NCI-H1930 (cell line): ENCODE measurements at regions not wholly inside any gene's neighbourhood (a gene's known extent, or its start where the extent isn't known, plus 50 kb on each side); places are given as distances from the start of the nearest gene placed in this dataset.

Experiments used
- DNase-seq, 2 experiments: peaks; one replicate each; lab custom pipeline; 2025; lab: John Stamatoyannopoulos, UW

DNA sequence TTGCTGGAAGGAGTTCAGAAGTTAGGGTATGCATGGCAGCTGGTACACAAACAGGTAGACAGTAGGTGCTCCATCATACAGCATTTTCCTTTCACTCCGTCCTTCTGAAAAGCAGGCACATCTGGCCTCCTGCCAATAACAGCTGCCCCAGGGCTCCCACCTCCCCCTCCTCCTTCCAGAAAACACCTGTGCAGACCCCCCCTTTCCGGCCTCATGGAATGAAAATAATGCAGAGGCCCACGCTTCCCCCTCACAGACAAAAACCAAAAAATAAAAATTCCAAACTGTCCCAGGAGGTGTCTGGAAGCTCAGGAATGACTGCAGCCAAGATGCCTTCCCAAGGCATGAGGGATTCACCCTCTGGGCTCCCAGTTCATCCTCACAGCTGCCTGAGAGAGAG is 185.5 kb downstream of the MN1 start:
- DNase-seq, result no peak

DNA sequence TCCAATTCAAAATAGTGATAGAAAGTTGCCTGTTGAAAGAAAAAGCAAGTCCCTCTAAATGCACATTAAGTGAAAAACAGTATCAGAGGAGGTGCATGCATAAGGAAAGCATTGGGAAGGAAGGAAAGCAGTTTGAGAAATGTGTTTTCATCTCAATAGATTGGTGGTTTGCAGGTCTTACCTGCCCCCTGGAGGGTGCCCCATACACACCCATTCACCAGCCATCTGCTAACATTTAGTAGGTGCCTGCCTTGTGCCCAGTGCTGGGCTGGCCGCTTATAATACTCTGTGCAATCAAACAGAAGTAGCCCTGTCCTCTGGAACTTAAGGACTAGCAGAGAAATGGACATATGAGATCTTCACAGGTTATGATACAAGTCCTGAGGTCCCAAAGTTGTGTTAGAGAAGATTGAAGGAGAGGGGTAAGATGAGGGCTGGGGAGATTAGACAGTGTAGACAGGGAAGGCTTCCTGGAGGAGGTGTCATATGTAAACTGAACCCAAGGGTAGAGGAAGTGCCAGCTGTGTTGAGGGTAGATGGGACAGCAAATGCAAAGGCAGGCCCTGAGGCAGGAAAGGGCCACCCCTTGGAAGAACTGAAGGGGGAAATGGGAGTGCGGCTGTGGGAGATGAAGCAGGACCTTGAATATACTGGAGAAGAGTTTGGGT is 184.2 kb downstream of the MN1 start:
- DNase-seq, result no peak

DNA sequence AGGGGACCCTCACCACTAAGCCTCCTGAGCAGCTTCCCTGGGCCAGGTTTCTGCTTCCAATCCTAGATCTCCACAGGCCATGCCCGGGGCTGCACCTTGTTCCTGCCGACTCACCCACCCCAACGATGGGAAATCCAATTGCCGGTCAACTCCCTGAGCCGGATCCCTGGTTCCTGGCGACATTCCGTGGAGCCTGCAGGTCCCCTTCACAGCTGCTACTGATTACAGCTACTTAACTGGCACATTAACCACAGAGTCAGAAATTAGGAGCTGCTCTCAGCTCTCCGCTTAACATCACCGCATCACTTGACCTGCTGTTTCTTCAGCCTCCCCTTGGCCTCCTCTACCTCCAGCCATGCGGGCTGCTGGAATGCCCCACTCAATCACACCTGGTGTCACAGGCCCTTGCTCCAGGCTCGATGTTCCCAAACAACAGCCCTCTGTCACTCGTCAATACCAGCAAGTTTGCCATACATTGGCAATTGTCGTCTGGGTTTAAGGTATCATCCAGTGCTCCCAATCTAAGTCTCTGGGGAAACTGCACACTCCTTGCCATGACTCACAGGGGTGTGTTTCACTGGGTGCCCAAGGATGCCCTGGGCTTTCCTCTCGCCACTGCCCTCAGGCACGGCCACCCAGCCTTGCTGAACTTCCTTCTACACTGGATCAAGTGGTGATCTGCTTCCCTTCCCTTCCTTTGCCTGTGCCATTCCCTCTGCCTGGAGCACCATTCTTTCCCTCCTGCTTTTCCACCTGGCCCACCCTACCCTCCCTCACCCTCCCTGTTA is 181.0 kb downstream of the MN1 start:
- DNase-seq, result no peak

DNA sequence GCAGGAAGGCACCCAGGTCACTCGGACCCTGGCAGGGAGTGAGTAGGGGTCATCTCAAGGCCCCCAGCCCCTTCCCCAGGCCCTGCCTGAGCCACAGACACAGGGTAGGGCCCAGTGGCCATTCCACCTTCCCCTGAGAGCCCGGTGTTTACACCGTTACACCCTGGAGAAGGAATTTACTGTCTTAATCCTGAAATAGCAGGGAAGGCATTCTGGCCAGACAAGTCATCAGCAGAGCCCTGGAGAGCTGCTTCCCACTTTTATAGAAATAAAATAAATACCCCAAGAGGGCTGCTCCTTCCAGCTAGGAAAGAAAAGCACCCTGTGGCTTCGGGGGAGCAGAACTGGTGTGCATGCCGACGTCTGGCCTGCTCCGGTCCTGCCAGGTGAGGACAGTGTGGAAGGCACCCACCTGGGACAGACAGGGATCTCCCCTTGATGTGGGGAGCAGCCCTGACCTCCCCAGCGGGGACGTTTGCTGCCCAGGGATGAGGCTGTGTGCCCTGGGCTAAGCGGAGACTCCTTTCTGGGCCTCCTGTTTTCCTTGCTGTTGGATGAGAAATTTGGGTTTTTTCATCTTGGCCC is 180.0 kb downstream of the MN1 start:
- no peak for DNase-seq

DNA sequence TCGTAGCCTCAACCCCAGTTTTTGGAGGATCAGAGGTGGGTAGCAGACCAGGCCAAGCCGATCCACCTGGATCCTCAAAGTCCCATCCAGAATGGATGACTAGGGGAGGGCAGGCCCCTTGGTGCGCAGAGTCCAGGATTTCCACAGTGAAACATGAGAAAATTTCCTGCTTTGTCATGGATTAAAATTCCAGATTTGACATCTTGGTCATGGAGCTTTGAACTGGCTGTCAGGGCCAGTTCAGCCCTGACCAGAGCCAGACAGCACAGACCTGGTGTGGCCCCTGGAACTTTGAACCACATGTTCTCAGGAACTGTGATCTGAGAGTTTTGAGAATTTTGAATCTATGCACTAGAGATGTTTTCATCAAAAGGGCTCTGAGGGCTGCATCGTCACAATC is 177.5 kb downstream of the MN1 start:
- no peak for DNase-seq

DNA sequence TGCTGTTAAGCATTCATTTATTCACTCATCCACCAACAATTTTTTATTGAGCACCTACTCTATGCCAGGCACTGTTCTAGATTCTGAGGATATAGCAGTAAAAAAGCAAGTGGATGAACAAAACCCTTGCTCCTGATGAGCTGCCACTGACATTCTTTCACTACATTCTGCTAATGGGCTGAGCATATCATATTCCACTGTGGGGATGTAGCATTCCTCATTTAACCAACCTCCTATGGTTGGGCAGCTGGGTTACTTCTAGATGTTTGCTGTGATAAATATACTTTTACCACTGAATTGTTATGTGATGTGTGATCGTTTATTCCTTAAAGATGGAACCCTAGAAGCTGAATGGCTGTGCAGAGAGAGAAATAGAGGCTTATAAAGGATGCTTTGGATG is 176.9 kb downstream of the MN1 start:
- no peak for DNase-seq

DNA sequence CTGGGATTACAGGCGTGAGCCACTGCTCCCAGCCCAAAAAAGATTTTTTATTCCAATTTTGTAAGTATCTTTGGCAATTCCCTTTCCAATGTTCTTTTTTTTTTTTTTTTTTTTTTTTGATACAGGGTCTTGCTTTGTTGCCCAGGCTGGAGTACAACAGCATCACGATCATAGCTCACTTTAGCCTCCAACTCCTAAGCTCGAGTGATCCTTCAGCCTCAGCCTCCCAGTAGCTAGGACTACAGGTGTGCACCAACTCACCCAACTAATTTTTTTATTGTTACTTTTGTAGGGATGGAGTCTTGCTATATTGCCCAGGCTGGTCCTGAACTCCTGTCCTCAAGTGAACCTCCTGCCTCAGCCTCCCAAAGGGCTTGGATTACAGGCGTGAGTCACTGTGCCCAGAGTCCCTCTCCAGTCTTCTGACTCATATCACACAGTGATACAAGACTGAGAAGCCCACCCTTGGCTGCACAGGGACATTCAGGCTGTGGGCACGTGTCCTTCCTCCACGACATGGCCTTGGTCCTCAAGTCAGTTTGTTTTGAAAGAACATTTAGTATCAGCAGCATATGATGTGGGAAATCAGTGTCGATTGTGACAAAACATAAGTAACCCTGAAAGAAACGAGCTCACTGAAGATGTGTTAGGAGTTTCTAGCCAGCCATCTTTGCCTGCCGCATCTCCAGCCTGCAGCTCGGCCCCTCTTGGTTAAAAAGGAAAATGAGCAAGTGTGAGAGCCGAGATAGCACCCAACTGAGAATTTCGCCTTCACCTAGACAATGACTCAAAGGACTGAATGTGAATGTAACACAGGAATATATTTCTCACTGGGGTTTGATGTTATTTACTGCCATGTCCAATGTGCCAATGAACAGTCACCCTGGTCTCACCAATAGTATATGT is 175.5 kb downstream of the MN1 start:
- DNase-seq, result no peak

DNA sequence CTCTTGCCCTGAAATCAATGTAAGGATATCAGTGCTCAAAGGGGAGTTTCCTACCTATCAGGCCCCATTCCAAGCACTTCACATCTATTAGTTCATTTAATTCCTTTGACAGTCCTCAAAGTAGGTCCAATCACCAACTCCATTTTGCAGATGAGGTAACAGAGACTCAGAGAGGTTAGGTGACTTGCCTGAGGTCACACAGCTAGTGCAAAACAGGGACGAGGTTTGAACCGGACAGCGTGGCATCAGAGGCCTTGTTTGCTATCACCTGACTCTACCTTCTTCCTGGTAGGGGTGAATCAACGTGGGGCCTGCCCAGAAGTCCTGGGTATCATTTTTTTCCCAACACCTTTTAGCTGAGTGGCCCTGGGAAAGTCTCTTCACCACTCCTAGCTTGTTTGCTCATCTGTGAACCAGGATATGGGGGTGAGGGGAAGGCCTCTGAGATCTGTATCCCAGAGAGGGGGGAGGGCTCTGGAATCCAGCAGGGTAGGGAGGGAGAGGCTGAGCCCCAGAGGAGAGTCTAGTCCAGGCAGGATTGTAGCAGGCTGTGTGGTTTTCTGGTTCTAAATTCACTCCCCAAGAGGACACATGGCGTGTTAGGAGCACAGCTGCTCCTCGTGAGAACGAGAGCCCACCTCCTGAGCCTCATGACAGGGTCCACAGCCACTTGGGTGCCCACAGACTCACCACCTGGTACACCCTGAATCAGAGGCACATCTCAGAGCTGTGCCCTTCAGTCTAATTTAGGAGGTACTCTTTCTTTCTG is 174.7 kb downstream of the MN1 start:
- DNase-seq, result no peak

DNA sequence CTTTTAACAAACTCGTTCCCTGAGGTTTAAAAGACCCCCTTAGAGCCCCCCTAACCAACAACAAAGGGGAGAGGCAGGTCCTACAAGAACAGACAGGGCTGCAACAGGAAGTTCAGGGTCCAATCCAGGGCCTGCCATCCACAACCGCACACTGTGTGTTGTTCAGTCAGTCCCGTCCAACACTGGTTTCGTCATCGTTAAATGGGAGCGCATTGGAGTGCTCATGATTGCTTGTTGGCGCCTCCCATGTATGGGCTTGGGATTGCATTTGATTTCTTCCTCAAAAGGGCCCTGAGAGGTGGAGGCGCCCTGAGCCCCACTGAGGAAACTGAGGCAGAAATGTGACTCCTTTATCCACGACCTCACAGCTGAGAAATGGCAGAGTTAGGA is 174.1 kb downstream of the MN1 start:
- no peak for DNase-seq

DNA sequence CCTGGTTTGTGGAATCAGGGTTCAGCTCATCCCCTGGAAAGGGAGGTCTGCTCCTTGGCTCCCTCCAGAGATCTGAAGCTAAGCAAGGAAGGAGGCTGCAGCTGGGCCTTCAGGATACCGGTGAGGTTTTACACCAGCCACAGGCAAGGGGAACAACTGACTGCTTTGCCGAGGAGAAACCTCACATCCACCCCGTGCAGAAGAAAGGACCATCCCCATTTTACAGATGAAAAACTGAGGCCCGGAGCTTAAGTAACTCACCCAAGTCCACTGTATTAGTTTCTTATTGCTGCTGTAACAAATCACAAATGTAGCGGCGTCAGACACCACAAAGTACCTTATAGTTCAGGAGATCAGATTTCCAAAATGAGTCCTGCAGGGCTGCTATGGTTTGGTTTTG is 173.7 kb downstream of the MN1 start:
- DNase-seq, result no peak

DNA sequence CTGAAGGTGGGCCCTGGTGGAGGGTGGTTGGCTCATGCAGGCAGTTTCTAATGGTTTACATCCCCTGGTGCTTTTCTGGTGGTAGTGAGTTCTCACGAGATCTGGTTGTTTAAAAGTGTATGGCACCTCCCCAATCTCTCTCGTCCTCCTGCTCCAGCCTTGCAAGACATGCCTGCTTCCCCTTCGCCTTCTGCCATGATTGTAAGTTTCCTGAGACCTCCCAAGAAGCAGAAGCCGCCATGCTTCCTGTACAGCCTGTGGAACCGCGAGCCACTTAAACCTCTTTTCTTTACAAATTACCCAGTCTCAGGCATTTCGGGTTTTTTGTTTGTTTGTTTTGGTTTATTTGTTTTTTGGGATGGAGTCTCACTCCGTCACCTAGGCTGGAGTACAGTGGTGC is 173.2 kb downstream of the MN1 start:
- DNase-seq, result no peak

DNA sequence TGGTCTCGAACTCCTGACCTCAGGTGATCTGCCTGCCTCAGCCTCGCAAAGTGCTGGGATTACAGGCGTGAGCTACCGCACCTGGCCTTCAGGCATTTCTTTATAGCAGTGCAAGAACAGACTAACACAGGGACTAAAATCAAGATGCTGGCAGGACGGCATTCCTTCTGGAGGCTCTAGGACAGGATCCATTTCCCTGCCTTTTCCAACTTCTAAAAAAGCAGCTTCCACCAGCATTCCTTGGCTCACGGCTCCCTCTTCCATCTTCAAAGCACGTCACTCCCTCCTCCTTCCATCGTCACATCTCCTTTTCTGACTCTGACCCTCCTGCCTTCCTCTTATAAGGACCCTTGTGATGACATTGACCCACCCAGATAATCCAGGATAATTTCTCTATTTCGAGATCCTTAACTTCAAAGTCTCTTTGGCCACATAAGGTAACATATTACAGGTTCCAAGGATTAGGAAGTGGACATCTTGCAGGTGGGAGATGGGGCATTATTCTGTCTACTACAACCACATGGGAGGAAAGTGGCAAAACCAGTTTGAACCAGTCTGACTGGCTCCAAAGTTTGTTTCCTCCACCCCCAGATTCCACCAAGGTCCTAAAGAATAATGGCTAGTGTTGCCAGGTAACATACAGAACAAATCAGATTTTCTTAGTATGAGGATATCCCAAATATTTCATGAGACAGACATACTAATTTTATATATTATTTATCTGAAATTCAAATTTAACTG is 172.5 kb downstream of the MN1 start:
- no peak for DNase-seq

DNA sequence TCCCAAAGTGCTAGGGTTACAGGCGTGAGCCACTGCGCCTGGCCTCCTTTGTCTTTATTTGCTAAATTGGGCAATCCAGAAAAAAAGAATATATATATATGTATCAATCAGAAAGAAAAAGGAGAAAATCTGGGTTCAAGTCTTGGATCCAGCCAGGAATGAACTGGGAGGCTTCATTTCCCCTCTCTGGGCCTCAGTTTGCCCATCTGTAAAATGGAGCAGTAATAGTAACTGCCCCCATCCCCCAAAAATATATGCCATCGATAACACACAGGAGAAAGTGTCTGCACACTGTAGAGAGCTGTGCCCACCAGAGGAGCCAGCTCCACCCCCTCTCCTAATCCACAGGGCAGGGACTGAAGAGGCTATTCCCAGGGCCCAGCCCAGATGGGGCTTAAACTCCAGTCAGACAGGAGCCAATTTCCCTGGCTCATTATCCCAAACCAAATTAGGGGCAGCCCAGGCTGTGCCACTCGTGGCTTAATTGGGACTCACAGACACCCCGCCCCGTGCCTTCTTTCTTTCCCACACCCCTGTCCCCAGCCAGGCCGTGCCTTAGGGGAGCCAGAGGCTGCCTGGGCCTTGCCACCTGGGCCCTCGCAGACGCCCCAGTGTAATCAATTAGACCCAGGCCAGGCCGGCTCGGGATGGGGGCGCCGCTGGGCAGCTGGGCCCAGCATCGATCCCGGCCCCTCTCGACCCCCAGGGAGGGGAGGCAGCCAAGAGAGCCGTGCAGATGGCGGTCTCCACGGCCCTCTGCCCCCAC is 171.5 kb downstream of the MN1 start:
- DNase-seq, result no peak

DNA sequence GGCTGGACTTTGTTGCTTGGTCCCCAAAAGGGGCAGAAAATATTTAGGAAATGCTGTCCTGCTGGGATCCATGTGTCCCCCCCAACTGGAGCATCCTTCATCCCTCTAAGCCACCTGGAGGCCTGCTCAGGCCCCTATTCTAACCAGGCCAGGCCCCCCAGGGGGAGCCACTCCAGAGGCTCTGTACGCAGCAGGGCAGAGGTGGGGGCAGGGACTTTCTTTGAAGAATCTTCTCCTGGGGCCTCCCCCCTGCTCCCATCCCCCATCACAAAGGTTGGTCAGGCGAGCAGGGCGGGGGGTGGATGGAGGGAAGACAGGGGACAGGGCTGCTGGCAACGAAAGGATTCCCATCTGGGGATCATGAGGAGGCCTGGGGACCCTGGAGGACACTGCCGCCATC is 170.8 kb downstream of the MN1 start:
- no peak for DNase-seq

DNA sequence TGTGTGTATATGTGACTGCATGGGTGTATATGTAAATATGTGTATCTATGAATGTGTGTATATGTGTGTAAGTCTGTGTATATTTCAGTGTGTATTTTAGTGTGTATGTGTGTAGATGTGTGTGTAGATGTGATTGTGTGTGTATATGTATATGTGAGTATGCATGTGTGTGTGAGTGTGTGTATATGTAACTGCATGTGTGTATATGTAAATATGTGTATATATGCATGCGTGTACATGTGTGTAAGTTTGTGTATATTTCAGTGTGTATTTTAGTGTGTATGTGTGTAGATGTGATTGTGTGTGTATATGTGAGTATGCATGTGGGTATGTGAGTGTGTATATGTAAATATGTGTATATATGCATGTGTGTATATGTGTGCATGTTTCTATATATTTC is 169.9 kb downstream of the MN1 start:
- DNase-seq, result no peak

DNA sequence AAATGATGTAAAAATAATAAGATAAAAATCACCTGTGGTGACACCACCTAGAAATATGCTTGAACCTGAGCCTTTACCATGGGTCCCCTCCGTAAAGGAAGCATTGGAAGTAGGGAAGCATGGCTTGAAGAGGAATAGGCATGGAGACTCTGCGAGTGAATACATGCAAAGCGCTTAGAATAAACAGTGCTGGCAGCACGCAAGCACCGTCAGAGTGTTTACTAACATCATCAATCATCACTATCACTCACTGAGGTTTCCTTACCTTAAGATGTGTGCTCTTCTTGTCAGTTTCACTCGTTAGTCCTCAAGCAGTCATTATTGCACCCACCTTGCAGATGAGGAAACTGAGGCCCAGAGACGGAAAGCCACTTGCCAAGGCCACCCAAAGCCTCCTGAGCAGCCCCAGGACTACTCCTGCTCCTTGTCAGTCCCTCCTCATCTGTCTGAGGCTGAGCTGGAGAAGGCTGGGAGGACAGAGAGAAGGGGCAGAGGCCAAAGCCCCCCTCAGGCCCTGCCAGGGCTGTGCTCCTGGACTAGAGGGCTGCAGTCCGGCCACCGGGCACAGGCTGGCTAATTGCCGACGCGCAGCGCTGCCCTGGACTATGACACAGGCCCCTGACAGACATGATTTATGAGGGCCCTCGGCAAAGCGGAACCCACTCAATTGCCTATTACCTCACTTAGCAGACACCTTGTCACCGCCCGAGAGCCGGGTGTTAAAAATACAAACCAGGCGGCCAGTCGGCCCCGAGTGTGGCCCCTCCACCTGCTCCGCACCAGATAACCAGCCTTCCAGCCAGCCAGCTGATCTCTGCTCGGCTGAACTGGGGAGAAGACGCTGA is 168.9 kb downstream of the MN1 start:
- no peak for DNase-seq

DNA sequence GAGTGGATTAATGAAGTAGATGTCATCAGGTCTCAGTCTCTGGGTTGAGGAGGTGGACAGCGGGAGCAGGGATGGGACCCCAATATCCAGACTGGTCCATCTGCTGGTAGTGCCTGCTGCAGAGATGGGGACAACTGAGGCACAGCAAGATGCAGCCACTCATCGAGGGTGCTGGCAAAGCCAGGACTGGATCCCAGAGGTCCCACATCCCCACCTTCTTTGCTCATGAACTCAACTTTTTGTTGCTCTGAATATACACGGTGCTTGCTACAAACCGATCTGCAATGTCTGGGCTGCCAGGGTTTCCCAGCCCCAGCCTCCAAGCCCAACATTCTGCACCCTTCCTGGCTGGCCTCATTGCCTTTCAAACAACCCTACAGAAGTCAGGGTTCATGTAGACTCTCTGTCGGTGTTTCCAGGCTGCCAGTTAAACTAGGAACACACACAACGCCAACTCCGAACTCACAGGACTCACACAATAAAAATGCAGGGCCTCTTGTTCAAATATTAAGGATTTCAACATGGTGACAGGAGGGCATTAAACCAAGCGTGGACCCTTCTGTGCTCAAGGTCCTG is 168.2 kb downstream of the MN1 start:
- no peak for DNase-seq

DNA sequence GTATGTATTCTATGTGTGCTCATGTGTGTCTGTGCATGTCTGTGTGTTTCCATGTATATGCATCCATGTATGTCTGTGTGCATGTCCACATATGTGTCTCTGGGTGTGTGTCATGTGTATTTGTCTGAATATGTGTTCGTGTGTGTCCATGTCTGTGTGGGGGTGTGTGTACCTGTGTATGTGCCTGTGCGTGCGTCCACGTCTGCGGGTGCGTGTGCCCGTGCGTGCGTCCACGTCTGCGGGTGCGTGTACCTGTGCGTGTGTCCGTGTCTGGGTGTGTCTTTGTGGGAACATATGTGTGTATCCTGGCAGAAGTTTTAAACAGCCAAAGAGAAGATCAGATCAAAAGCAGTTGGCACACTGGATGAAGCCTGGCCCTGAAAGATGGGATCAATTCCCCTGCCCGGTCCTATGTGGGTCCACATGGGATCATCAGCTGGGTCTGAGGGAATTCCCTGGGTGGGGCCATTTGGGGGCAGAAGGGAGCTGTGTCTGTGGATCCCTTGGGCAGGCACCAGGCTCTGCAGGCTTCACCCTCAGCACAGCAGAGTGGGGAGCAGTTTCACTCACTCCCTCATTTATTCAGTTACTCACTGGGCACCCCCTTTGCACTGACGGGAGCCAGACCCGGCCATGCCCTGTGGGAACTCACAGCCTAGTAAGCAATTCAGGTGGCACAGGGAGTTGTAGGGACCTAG is 167.4 kb downstream of the MN1 start:
- DNase-seq, result no peak
